Mesendoderm (in vitro differentiated cells): ENCODE measurements at regions not wholly inside any gene's neighbourhood (a gene's known extent, or its start where the extent isn't known, plus 50 kb on each side); places are given as distances from the start of the nearest gene placed in this dataset.

ENCODE experiments used
- DNase-seq: peaks from one replicate; pipeline ENCODE4 v3.0.0; 2013
- H2AK5ac ChIP-seq: 2 replicates; pipeline ENCODE4 v1.6.1; 2013; ENCODE audit warnings: low read length, inconsistent platforms
- H2BK120ac ChIP-seq: 2 replicates; pipeline ENCODE4 v1.6.1; 2013; ENCODE audit warnings: low read depth, mild to moderate bottlenecking, low read length, moderate library complexity, mixed read lengths
- H2BK15ac ChIP-seq: replicated peaks from 2 replicates; pipeline ENCODE4 v1.6.1; 2013; ENCODE audit warnings: low read depth, mild to moderate bottlenecking, moderate library complexity
- H2BK5ac ChIP-seq: 2 replicates; pipeline ENCODE4 v1.6.1; 2013; ENCODE audit warnings: low read length, inconsistent platforms
- H3K18ac ChIP-seq: 2 replicates; pipeline ENCODE4 v1.6.1; 2013; ENCODE audit warnings: mild to moderate bottlenecking, low read length, mixed read lengths
- H3K23ac ChIP-seq: one replicate; pipeline ENCODE4 v1.6.1; 2013; ENCODE audit warnings: low read length
- H3K27ac ChIP-seq: 2 replicates; pipeline ENCODE4 v1.5.1; 2013; ENCODE audit warnings: low read depth, mild to moderate bottlenecking, inconsistent platforms, low read length, moderate library complexity
- H3K27me3 ChIP-seq: 2 replicates; pipeline ENCODE4 v1.6.1; 2013; ENCODE audit warnings: low read length, control low read depth, mild to moderate bottlenecking, inconsistent platforms; ENCODE audit not compliant: insufficient read depth, poor library complexity
- H3K36me3 ChIP-seq: 2 replicates; pipeline ENCODE4 v1.6.1; 2013; ENCODE audit warnings: low read length, inconsistent platforms; ENCODE audit not compliant: control insufficient read depth, insufficient read depth
- H3K4ac ChIP-seq: one replicate; pipeline ENCODE4 v1.6.1; 2013; ENCODE audit warnings: low read depth, mild to moderate bottlenecking, low read length, moderate library complexity
- H3K4me1 ChIP-seq: 2 replicates; pipeline ENCODE4 v1.6.1; 2013; ENCODE audit warnings: low read depth, low read length, inconsistent platforms; ENCODE audit not compliant: control insufficient read depth
- H3K4me2 ChIP-seq: 2 replicates; pipeline ENCODE4 v1.6.1; 2013; ENCODE audit warnings: low read length
- H3K4me3 ChIP-seq: 2 replicates; pipeline ENCODE4 v1.5.1; 2013; ENCODE audit warnings: mild to moderate bottlenecking, low read length
- H3K56ac ChIP-seq: one replicate; pipeline ENCODE4 v1.6.1; 2013; ENCODE audit warnings: low read length
- H3K79me1 ChIP-seq: 2 replicates; pipeline ENCODE4 v1.6.1; 2013; ENCODE audit warnings: low read length, inconsistent platforms
- H3K79me2 ChIP-seq: 2 replicates; pipeline ENCODE4 v1.6.1; 2013; ENCODE audit warnings: mild to moderate bottlenecking, low read length; ENCODE audit not compliant: control insufficient read depth, insufficient read depth
- H3K9ac ChIP-seq: 2 replicates; pipeline ENCODE4 v1.6.1; 2013; ENCODE audit warnings: low read length, inconsistent platforms
- H4K5ac ChIP-seq: one replicate; pipeline ENCODE4 v1.6.1; 2013; ENCODE audit warnings: low read length
- H4K8ac ChIP-seq: one replicate; pipeline ENCODE4 v1.6.1; 2013; ENCODE audit warnings: low read depth, mild to moderate bottlenecking, control low read depth, low read length, moderate library complexity
- WGBS: extraction: QIAGEN DNeasy Blood & Tissue Kit; methylation state at CpG from one replicate; pipeline ENCODE4 v1.1.7; 2013; ENCODE audit warnings: low lambda C conversion rate, missing lambda C conversion rate; ENCODE audit not compliant: insufficient coverage; ENCODE audit errors: extremely low coverage; 5-methylcytosine and 5-hydroxymethylcytosine counted together

DNA sequence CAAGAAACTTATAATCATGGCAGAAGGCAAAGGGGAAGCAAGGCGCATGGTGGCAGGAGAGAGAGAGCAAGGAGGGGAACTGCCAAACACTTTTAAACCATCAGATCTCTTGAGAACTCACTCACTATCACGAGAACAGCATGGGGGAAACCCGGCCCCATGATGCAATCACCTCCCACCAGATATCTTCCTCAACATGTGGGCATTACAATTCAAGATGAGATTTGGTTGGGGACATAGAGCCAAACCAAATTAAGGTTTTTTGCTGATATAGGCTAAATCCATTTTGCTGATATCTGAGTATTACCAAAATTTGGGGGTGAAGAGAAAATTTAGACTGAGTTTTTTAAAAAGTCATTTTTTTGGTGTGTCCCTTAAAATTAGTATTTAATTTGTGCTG, 54.9 kb upstream of the TMX1 start:
- WGBS: no CpG with 5 or more reads among the region's 3 CpGs
- Histone ChIP-seq H2BK5ac (no peak overlapping the region), H3K4me3 (no peak overlapping the region), H3K36me3 (no peaks in the 10 kb centered on the region), H3K4me1 (no peaks in the 10 kb centered on the region), H3K9ac (no peak overlapping the region), H2BK120ac (no peak overlapping the region), H3K56ac (no peak overlapping the region), H3K18ac (no peak overlapping the region), H3K27ac (no peak overlapping the region), H3K4me2 (no peak overlapping the region), H3K23ac (no peak overlapping the region), H3K79me2 (no peaks in the 10 kb centered on the region), H3K27me3 (no peaks in the 10 kb centered on the region), H4K8ac (no peak overlapping the region), H3K79me1 (no peaks in the 10 kb centered on the region), H2BK15ac (no peak overlapping the region), H3K4ac (no peak overlapping the region), H4K5ac (no peak overlapping the region), H2AK5ac (no peak overlapping the region)
- peak; percentile 44 for DNase-seq

DNA sequence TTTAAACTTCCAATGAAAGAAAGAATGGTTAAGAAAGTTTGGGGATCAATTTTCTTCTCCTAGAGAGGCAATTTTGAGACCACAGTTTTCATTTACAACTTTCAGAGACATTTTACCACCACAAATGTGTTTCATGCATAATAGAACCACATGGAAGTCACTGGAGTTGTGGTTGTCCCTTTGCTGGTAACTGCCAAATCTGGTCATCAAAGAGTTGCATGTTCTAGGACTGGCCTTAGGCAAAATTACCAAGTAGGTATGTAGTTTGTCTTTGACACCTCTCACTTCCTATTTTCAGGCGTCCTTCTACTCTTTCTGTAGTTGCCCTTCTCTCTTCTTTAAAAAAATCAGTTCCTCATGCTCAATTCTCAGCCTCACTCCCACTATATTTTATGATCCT, 54.3 kb upstream of the TMX1 start:
- Histone ChIP-seq H3K18ac (no peak overlapping the region), H3K79me2 (no peaks in the 10 kb centered on the region), H3K79me1 (no peaks in the 10 kb centered on the region), H3K27me3 (no peaks in the 10 kb centered on the region), H3K27ac (no peak overlapping the region), H3K4me2 (no peak overlapping the region), H3K9ac (no peak overlapping the region), H4K8ac (no peak overlapping the region), H4K5ac (no peak overlapping the region), H3K23ac (no peak overlapping the region), H2BK15ac (no peak overlapping the region), H2AK5ac (no peak overlapping the region), H2BK5ac (no peak overlapping the region), H2BK120ac (no peak overlapping the region), H3K56ac (no peak overlapping the region), H3K4me1 (no peaks in the 10 kb centered on the region), H3K36me3 (no peaks in the 10 kb centered on the region), H3K4me3 (no peak overlapping the region), H3K4ac (no peak overlapping the region)
- no peak for DNase-seq
- no CpG with 5 or more reads among the region's 1 CpG for WGBS

DNA sequence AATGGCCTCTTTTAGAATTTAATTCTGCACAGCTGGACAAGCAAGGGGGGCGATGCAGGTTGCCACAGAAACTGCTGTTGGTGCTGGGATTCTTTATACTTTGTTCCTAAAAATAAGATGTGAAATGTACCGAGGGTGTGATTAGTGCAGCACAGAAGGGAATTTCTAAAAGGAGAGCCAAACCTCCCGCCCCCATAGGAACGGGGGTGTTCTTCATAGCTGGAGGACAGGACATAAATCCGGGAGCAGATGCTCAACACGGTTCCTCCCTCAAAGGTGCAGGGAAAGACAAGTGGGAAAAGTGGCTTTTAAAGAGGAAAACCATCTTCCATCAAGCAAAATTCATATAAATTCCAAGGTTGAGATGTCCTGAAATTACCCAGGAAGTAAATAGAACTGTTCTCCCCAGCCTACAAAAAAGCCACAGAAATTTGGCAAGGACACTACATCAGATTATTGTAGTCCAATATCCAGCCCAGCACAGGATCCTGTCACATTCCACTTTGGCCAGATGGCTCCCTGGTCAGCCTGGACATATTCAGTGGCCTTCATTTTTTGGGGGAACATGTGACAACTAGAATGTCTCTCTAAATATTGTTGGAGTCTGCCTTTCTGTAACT, 51.4 kb upstream of the TMX1 start:
- Histone ChIP-seq H2AK5ac (no peak overlapping the region), H3K4me2 (no peak overlapping the region), H3K4me3 (no peak overlapping the region), H4K5ac (no peak overlapping the region), H3K27me3 (no peaks in the 10 kb centered on the region), H3K36me3 (no peaks in the 10 kb centered on the region), H3K79me2 (no peaks in the 10 kb centered on the region), H3K79me1 (no peaks in the 10 kb centered on the region), H2BK120ac (no peak overlapping the region), H3K9ac (no peak overlapping the region), H3K4ac (no peak overlapping the region), H2BK5ac (no peak overlapping the region), H2BK15ac (no peak overlapping the region), H3K18ac (no peak overlapping the region), H3K27ac (no peak overlapping the region), H3K4me1 (no peaks in the 10 kb centered on the region), H4K8ac (no peak overlapping the region), H3K56ac (no peak overlapping the region), H3K23ac (no peak overlapping the region)
- no peak for DNase-seq
- no CpG with 5 or more reads among the region's 6 CpGs for WGBS

GRCh38 chr14:51189600-51190376, 50.3 kb upstream of the TMX1 start:
- no peak overlapping the region for H3K23ac ChIP-seq
- no peak for DNase-seq
- no peaks in the 10 kb centered on the region for H3K79me2 ChIP-seq

More at GRCh38 chr14:51189600-51190376, 50.3 kb upstream of the TMX1 start:
- Histone ChIP-seq H3K56ac (no peak overlapping the region), H2BK15ac (no peak overlapping the region), H2AK5ac (no peak overlapping the region), H3K4ac (no peak overlapping the region), H3K4me2 (no peak overlapping the region), H2BK120ac (no peak overlapping the region), H3K9ac (no peak overlapping the region), H4K5ac (no peak overlapping the region), H3K18ac (no peak overlapping the region), H2BK5ac (no peak overlapping the region), H3K4me3 (no peak overlapping the region), H3K4me1 (no peaks in the 10 kb centered on the region), H3K27me3 (no peaks in the 10 kb centered on the region), H3K36me3 (no peaks in the 10 kb centered on the region), H4K8ac (no peak overlapping the region), H3K79me1 (no peaks in the 10 kb centered on the region), H3K27ac (no peak overlapping the region)
- WGBS: no CpG with 5 or more reads among the region's 4 CpGs
